Panc1 (cell line): ENCODE measurements at regions not wholly inside any gene's neighbourhood (a gene's known extent, or its start where the extent isn't known, plus 50 kb on each side); places are given as distances from the start of the nearest gene placed in this dataset.

ENCODE experiments used
- ATAC-seq: fragments of 200-7000 bp; cut with Tn5 transposase; 2 replicates; pipeline ENCODE4 v1.9.1; 2020; ENCODE audit warnings: mild to moderate bottlenecking, moderate library complexity
- BruUV-seq: library from RNA; stranded (reverse); fragments of 400-500 nt; replicated peaks from 2 replicates; lab custom pipeline; 2021; lab: Mats Ljungman, UMichigan
- CTCF ChIA-PET: fragments of 300-600 bp; sonication (Branson Sonifier 250); formaldehyde crosslinking; loops from one replicate; lab custom pipeline; 2022; ENCODE audit warnings: antibody characterized with exemption; lab: Charles Lee
- POLR2A ChIA-PET: fragments of 300-600 bp; sonication (Branson Sonifier 250); formaldehyde crosslinking; loops from one replicate; lab custom pipeline; 2022; ENCODE audit warnings: antibody characterized with exemption; lab: Charles Lee
- DNase-seq: peaks from one replicate; pipeline ENCODE4 v3.0.0-alpha.2; 2010; ENCODE audit warnings: low read depth, low spot score
- H3K27ac ChIP-seq: 2 replicates; pipeline ENCODE4 v1.5.1; 2011; ENCODE audit warnings: mild to moderate bottlenecking, low read length, inconsistent platforms
- H3K27me3 ChIP-seq: fragments of 200-500 bp; sonication (Bioruptor generic); 2 replicates; pipeline ENCODE4 v1.6.0; 2014; ENCODE audit warnings: low read length, inconsistent platforms; ENCODE audit not compliant: control insufficient read depth, insufficient read depth
- H3K36me3 ChIP-seq: fragments of 200-500 bp; sonication (Bioruptor generic); 2 replicates; pipeline ENCODE4 v1.5.1; 2014; ENCODE audit warnings: inconsistent platforms, mild to moderate bottlenecking, low read length, moderate library complexity; ENCODE audit not compliant: control insufficient read depth, insufficient read depth
- H3K4me1 ChIP-seq: 2 replicates; pipeline ENCODE4 v1.5.1; 2011; ENCODE audit warnings: inconsistent platforms, mild to moderate bottlenecking, low read length, moderate library complexity; ENCODE audit not compliant: control insufficient read depth, insufficient read depth
- H3K4me3 ChIP-seq, 2 experiments: 2 replicates each; pipeline ENCODE4 v1.5.1; 2011 to 2012; ENCODE audit warnings: low read depth in 2 of 2, low read length in 2 of 2, mild to moderate bottlenecking in 2 of 2, inconsistent platforms in 1 of 2, moderate library complexity in 1 of 2
- H3K9me3 ChIP-seq: fragments of 200-500 bp; sonication (Bioruptor generic); 2 replicates; pipeline ENCODE4 v1.5.1; 2014; ENCODE audit warnings: low read depth, mild to moderate bottlenecking, inconsistent platforms, low read length, moderate library complexity; ENCODE audit not compliant: control insufficient read depth, insufficient read depth
- POLR2AphosphoS5 ChIP-seq: IDR thresholded peaks from 2 replicates; pipeline ENCODE4 v1.6.1; 2012; ENCODE audit warnings: mild to moderate bottlenecking, low read depth, low read length, moderate library complexity
- SIN3A ChIP-seq: IDR thresholded peaks from 2 replicates; pipeline ENCODE4 v1.6.1; 2012; ENCODE audit warnings: low read depth, mild to moderate bottlenecking, low read length, moderate library complexity, borderline replicate concordance; ENCODE audit not compliant: insufficient read depth
- TCF7L2 ChIP-seq: IDR thresholded peaks from 2 replicates; pipeline ENCODE4 v1.6.1; 2011; ENCODE audit warnings: mild to moderate bottlenecking, low read depth, low read length, inconsistent platforms
- in situ Hi-C: cut with HindIII; loops from 2 replicates; pipeline ENCODE4 v1.10.0; 2016; ENCODE audit warnings: low sequenced_read_pairs, low pct_unique_long_range_greater_than_20kb
- intact Hi-C: fragments of 100-400 bp; cut with micrococcal nuclease; formaldehyde crosslinking; loops from one replicate; pipeline ENCODE4 v1.10.0; 2022; ENCODE audit not compliant: unreplicated experiment
- TF ChIP-seq, protein P1 (sequence below): fragments of 450-650 bp; IDR thresholded peaks from 2 replicates; pipeline ENCODE4 v1.5.1; 2017; ENCODE audit warnings: mild to moderate bottlenecking
- TF ChIP-seq, protein P2 (sequence below), 2 experiments: IDR thresholded peaks; 2 replicates each; pipeline ENCODE4 v1.6.1; 2011 to 2012; ENCODE audit warnings: low read depth in 2 of 2, control low read depth in 1 of 2, low read length in 1 of 2, mild to moderate bottlenecking in 1 of 2, moderate library complexity in 1 of 2; ENCODE audit not compliant: insufficient read depth in 1 of 2

- Histone ChIP-seq H3K4me1 (no peaks in the 10 kb centered on the region), H3K9me3 (no peaks in the 10 kb centered on the region), H3K27me3 (no peaks in the 10 kb centered on the region; the same call in 1 of the 2 replicates), H3K27ac (no peak overlapping the region), H3K36me3 (no peaks in the 10 kb centered on the region), H3K4me3 (no peak overlapping the region)
- no TSS peak for BruUV-seq
- TF ChIP-seq, protein P1, sequence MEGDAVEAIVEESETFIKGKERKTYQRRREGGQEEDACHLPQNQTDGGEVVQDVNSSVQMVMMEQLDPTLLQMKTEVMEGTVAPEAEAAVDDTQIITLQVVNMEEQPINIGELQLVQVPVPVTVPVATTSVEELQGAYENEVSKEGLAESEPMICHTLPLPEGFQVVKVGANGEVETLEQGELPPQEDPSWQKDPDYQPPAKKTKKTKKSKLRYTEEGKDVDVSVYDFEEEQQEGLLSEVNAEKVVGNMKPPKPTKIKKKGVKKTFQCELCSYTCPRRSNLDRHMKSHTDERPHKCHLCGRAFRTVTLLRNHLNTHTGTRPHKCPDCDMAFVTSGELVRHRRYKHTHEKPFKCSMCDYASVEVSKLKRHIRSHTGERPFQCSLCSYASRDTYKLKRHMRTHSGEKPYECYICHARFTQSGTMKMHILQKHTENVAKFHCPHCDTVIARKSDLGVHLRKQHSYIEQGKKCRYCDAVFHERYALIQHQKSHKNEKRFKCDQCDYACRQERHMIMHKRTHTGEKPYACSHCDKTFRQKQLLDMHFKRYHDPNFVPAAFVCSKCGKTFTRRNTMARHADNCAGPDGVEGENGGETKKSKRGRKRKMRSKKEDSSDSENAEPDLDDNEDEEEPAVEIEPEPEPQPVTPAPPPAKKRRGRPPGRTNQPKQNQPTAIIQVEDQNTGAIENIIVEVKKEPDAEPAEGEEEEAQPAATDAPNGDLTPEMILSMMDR = no peak
- no peak for TF ChIP-seq TCF7L2
- TF ChIP-seq, protein P2, sequence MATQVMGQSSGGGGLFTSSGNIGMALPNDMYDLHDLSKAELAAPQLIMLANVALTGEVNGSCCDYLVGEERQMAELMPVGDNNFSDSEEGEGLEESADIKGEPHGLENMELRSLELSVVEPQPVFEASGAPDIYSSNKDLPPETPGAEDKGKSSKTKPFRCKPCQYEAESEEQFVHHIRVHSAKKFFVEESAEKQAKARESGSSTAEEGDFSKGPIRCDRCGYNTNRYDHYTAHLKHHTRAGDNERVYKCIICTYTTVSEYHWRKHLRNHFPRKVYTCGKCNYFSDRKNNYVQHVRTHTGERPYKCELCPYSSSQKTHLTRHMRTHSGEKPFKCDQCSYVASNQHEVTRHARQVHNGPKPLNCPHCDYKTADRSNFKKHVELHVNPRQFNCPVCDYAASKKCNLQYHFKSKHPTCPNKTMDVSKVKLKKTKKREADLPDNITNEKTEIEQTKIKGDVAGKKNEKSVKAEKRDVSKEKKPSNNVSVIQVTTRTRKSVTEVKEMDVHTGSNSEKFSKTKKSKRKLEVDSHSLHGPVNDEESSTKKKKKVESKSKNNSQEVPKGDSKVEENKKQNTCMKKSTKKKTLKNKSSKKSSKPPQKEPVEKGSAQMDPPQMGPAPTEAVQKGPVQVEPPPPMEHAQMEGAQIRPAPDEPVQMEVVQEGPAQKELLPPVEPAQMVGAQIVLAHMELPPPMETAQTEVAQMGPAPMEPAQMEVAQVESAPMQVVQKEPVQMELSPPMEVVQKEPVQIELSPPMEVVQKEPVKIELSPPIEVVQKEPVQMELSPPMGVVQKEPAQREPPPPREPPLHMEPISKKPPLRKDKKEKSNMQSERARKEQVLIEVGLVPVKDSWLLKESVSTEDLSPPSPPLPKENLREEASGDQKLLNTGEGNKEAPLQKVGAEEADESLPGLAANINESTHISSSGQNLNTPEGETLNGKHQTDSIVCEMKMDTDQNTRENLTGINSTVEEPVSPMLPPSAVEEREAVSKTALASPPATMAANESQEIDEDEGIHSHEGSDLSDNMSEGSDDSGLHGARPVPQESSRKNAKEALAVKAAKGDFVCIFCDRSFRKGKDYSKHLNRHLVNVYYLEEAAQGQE (IDR thresholded peaks at IDR 0.05; ENCODE audit: insufficient read depth in 1 of 2, low read depth in 2 of 2, low read length in 1 of 2) = no peak
- no peak for TF ChIP-seq POLR2AphosphoS5
- TF ChIP-seq SIN3A = no peak
- DNase-seq = no peak
- intact Hi-C loops (no loop called here), in situ Hi-C loops (no loop called here)
- ChIA-PET POLR2A (no interaction called here), CTCF (no interaction called here)
- no peak for ATAC-seq
Measured at GRCh38 chr1:222331340-222331739, 216.6 kb downstream of the HHIPL2 start.

GRCh38 chr1:222329493-222330045, 218.3 kb downstream of the HHIPL2 start:
- Histone ChIP-seq H3K4me3 (no peak overlapping the region), H3K9me3 (no peaks in the 10 kb centered on the region), H3K4me1 (no peaks in the 10 kb centered on the region), H3K27ac (no peak overlapping the region), H3K36me3 (no peaks in the 10 kb centered on the region), H3K27me3 (no peaks in the 10 kb centered on the region; the same call in 1 of the 2 replicates)
- CTCF ChIA-PET = no interaction called here
- intact Hi-C loops (no loop called here), in situ Hi-C loops (no loop called here)
- TF ChIP-seq POLR2AphosphoS5 (no peak), SIN3A (no peak), TCF7L2 (no peak)
- TF ChIP-seq, protein P2 (IDR thresholded peaks at IDR 0.05; ENCODE audit: insufficient read depth in 1 of 2, low read depth in 2 of 2, low read length in 1 of 2) = no peak
- TF ChIP-seq, protein P1 = no peak
- no peak for ATAC-seq
- DNase-seq = no peak
- POLR2A ChIA-PET = no interaction called here
- BruUV-seq = no TSS peak
